Endothelial cell (in vitro differentiated cells): ENCODE measurements at regions not wholly inside any gene's neighbourhood (a gene's known extent, or its start where the extent isn't known, plus 50 kb on each side); places are given as distances from the start of the nearest gene placed in this dataset.

Source experiments
- DNase-seq: peaks from one replicate; pipeline ENCODE4 v3.0.0; 2021; ENCODE audit warnings: low spot score
- H3K27ac Mint-ChIP-seq: one replicate; pipeline ENCODE4 v1.8.0; 2021; ENCODE audit warnings: mixed read lengths, inconsistent platforms; ENCODE audit not compliant: unreplicated experiment
- H3K27me3 Mint-ChIP-seq: one replicate; pipeline ENCODE4 v1.8.0; 2021; ENCODE audit warnings: mild to moderate bottlenecking, moderate library complexity, mixed read lengths, inconsistent platforms; ENCODE audit not compliant: unreplicated experiment
- H3K36me3 Mint-ChIP-seq: one replicate; pipeline ENCODE4 v1.8.0; 2021; ENCODE audit warnings: mild to moderate bottlenecking, low read depth, mixed read lengths, inconsistent platforms; ENCODE audit not compliant: unreplicated experiment
- H3K4me1 Mint-ChIP-seq: one replicate; pipeline ENCODE4 v1.8.0; 2021; ENCODE audit warnings: mild to moderate bottlenecking, mixed read lengths, inconsistent platforms; ENCODE audit not compliant: unreplicated experiment
- H3K4me3 Mint-ChIP-seq: one replicate; pipeline ENCODE4 v1.8.0; 2021; ENCODE audit warnings: mild to moderate bottlenecking, mixed read lengths, inconsistent platforms; ENCODE audit not compliant: unreplicated experiment
- H3K9me3 Mint-ChIP-seq: one replicate; pipeline ENCODE4 v1.8.0; 2021; ENCODE audit warnings: mixed read lengths, inconsistent platforms; ENCODE audit not compliant: unreplicated experiment
- CTCF ChIP-seq: fragments of 200-600 bp; sonication (generic); IDR thresholded peaks from one replicate; pipeline ENCODE4 v1.5.0; 2021; ENCODE audit warnings: antibody characterized with exemption; ENCODE audit not compliant: unreplicated experiment

GRCh38 chr5:171639205-171639621 is 146.4 kb upstream of the SMIM23 start:
- no peak for DNase-seq
- peaks cover 6% of the 10 kb centered on the region for H3K27me3 Mint-ChIP-seq
- H3K36me3 Mint-ChIP-seq, result no peaks in the 10 kb centered on the region
- no peak for TF ChIP-seq CTCF
- no peak overlapping the region for H3K4me3 Mint-ChIP-seq
- H3K4me1 Mint-ChIP-seq, result peaks cover 9% of the 10 kb centered on the region
- H3K27ac Mint-ChIP-seq, result no peak overlapping the region
- H3K9me3 Mint-ChIP-seq, result no peaks in the 10 kb centered on the region

GRCh38 chr5:171639966-171640365 is 145.7 kb upstream of the SMIM23 start:
- Mint-ChIP-seq H3K4me3 (no peak overlapping the region), H3K9me3 (no peaks in the 10 kb centered on the region), H3K4me1 (peaks cover 10% of the 10 kb centered on the region), H3K27ac (no peak overlapping the region), H3K36me3 (no peaks in the 10 kb centered on the region), H3K27me3 (peaks cover 7% of the 10 kb centered on the region)
- TF ChIP-seq CTCF, result no peak
- DNase-seq, result no peak

- H3K9me3 Mint-ChIP-seq, result no peaks in the 10 kb centered on the region
- no peak overlapping the region for H3K27ac Mint-ChIP-seq
Observed at GRCh38 chr5:171640480-171640879, 145.1 kb upstream of the SMIM23 start.

GRCh38 chr5:171641891-171642290 is 143.7 kb upstream of the SMIM23 start:
- Mint-ChIP-seq H3K27me3 (peaks cover 7% of the 10 kb centered on the region), H3K4me1 (peaks cover 12% of the 10 kb centered on the region), H3K9me3 (no peaks in the 10 kb centered on the region), H3K27ac (no peak overlapping the region), H3K36me3 (no peaks in the 10 kb centered on the region), H3K4me3 (no peak overlapping the region)
- TF ChIP-seq CTCF, result no peak
- no peak for DNase-seq

More at GRCh38 chr5:171640480-171640879, 145.1 kb upstream of the SMIM23 start:
- Mint-ChIP-seq H3K36me3 (no peaks in the 10 kb centered on the region), H3K27me3 (peaks cover 7% of the 10 kb centered on the region), H3K4me3 (no peak overlapping the region), H3K4me1 (peaks cover 12% of the 10 kb centered on the region)
- DNase-seq, result no peak
- no peak for TF ChIP-seq CTCF

- peaks cover 12% of the 10 kb centered on the region for H3K4me1 Mint-ChIP-seq
- no peak overlapping the region for H3K27ac Mint-ChIP-seq
- no peak for TF ChIP-seq CTCF
- no peak for DNase-seq
- H3K4me3 Mint-ChIP-seq, result no peak overlapping the region
- H3K27me3 Mint-ChIP-seq, result peaks cover 10% of the 10 kb centered on the region
- no peaks in the 10 kb centered on the region for H3K9me3 Mint-ChIP-seq
- no peaks in the 10 kb centered on the region for H3K36me3 Mint-ChIP-seq
Observed at GRCh38 chr5:171642894-171643293, 142.7 kb upstream of the SMIM23 start.
